CD4-positive, CD25-positive, alpha-beta regulatory T cell (primary cell): ENCODE measurements at regions not wholly inside any gene's neighbourhood (a gene's known extent, or its start where the extent isn't known, plus 50 kb on each side); places are given as distances from the start of the nearest gene placed in this dataset.
"Not testable (repeated sequence)": the region's sequence is repeated elsewhere in the genome, so short reads cannot be mapped to it uniquely, and the experiment has no call there.

ENCODE experiments used
- ATAC-seq, 2 donors: fragments of 150-1000 bp; cut with Tn5 transposase; one replicate each; pipeline ENCODE4 v1.10.0; 2021; ENCODE audit warnings: low read depth in 2 of 2, moderate number of reproducible peaks in 2 of 2, moderate library complexity in 1 of 2
- DNase-seq, 3 donors: peaks; one replicate each; pipeline versions ENCODE4 v3.0.0 to v3.0.0-alpha.2; 2012 to 2022; ENCODE audit warnings: mixed read lengths in 1 of 3
- H3K27ac ChIP-seq: one replicate; pipeline ENCODE4 v1.7.0; 2013; ENCODE audit warnings: mild to moderate bottlenecking, low read length; ENCODE audit not compliant: insufficient read depth, poor library complexity, severe bottlenecking
- H3K27me3 ChIP-seq: one replicate; pipeline ENCODE4 v1.7.0; 2013; ENCODE audit warnings: low read length; ENCODE audit not compliant: control insufficient read depth, insufficient read depth
- H3K36me3 ChIP-seq: one replicate; pipeline ENCODE4 v1.7.0; 2013; ENCODE audit warnings: mild to moderate bottlenecking, low read length, moderate library complexity; ENCODE audit not compliant: control insufficient read depth, insufficient read depth
- H3K4me1 ChIP-seq: 2 replicates; pipeline ENCODE4 v1.7.0; 2013; ENCODE audit warnings: mild to moderate bottlenecking, low read length; ENCODE audit not compliant: insufficient read depth, control insufficient read depth, poor library complexity, severe bottlenecking
- H3K4me3 ChIP-seq: one replicate; pipeline ENCODE4 v1.7.0; 2013; ENCODE audit warnings: low read depth, mild to moderate bottlenecking, low read length, moderate library complexity
- H3K9me3 ChIP-seq, 2 experiments: 1 replicate in 1 of 2; 2 replicates in 1 of 2; pipeline ENCODE4 v1.7.0; 2013; ENCODE audit warnings: low read length in 2 of 2, mild to moderate bottlenecking in 1 of 2, moderate library complexity in 1 of 2; ENCODE audit not compliant: control insufficient read depth in 2 of 2
- H3K27ac Mint-ChIP-seq, 3 donors: one replicate each; pipeline ENCODE4 v1.8.0; 2020 to 2022; ENCODE audit warnings: mild to moderate bottlenecking in 3 of 3, mixed read lengths in 3 of 3, moderate library complexity in 2 of 3
- H3K27me3 Mint-ChIP-seq: one replicate; pipeline ENCODE4 v1.8.0; 2022; ENCODE audit warnings: mild to moderate bottlenecking, mixed read lengths
- H3K36me3 Mint-ChIP-seq: one replicate; pipeline ENCODE4 v1.8.0; 2020; ENCODE audit warnings: mixed read lengths
- H3K4me1 Mint-ChIP-seq, 4 donors: one replicate each; pipeline ENCODE4 v1.8.0; 2020 to 2022; ENCODE audit warnings: mixed read lengths in 4 of 4, mild to moderate bottlenecking in 1 of 4
- H3K4me3 Mint-ChIP-seq, 4 donors: one replicate each; pipeline ENCODE4 v1.8.0; 2020 to 2022; ENCODE audit warnings: mild to moderate bottlenecking in 4 of 4, mixed read lengths in 4 of 4, moderate library complexity in 3 of 4
- H3K9me3 Mint-ChIP-seq, 7 donors: one replicate each; pipeline ENCODE4 v1.8.0; 2020 to 2022; ENCODE audit warnings: mixed read lengths in 7 of 7, mild to moderate bottlenecking in 3 of 7, moderate library complexity in 2 of 7

- Mint-ChIP-seq H3K4me1 (no peaks in the 10 kb centered on the region), H3K36me3 (no peaks in the 10 kb centered on the region), H3K4me3 (no peak overlapping the region), H3K9me3 (peaks cover 2 to 12% (median 4%) of the 10 kb centered on the region in 7 donors), H3K27ac (no peak overlapping the region), H3K27me3 (peaks cover 6% of the 10 kb centered on the region)
- H3K4me1 ChIP-seq: no peaks in the 10 kb centered on the region
- DNase-seq (no peak), ATAC-seq (no peak)
- no peaks in the 10 kb centered on the region for H3K36me3 ChIP-seq
- no peaks in the 10 kb centered on the region for H3K9me3 ChIP-seq
- H3K27me3 ChIP-seq: no peaks in the 10 kb centered on the region
- no peak overlapping the region for H3K27ac ChIP-seq
- no peak overlapping the region for H3K4me3 ChIP-seq
These were observed 181.3 kb upstream of the FOXK1 start for GRCh38 chr7:4500812-4501211.

- not testable (repeated sequence) for H3K36me3 Mint-ChIP-seq, H3K36me3 ChIP-seq, DNase-seq, ATAC-seq, H3K9me3 ChIP-seq, H3K27ac Mint-ChIP-seq, H3K27me3 ChIP-seq, H3K4me1 Mint-ChIP-seq, H3K27ac ChIP-seq, H3K4me3 Mint-ChIP-seq, H3K27me3 Mint-ChIP-seq, H3K4me1 ChIP-seq, H3K4me3 ChIP-seq
- peaks cover 0 to 11% (median 5%) of the 10 kb centered on the region in 7 donors for H3K9me3 Mint-ChIP-seq
These were observed 174.2 kb upstream of the FOXK1 start for GRCh38 chr7:4507886-4508285.

- Mint-ChIP-seq H3K4me1 (no peaks in the 10 kb centered on the region), H3K36me3 (no peaks in the 10 kb centered on the region), H3K4me3 (no peak overlapping the region), H3K27me3 (no peaks in the 10 kb centered on the region), H3K9me3 (peaks cover 0 to 14% (median 4%) of the 10 kb centered on the region in 7 donors), H3K27ac (no peak overlapping the region)
- Histone ChIP-seq H3K27me3 (no peaks in the 10 kb centered on the region), H3K4me1 (no peaks in the 10 kb centered on the region), H3K27ac (no peak overlapping the region), H3K4me3 (no peak overlapping the region), H3K36me3 (no peaks in the 10 kb centered on the region), H3K9me3 (peaks cover 0 to 6% of the 10 kb centered on the region in 2 experiments)
- DNase-seq (no peak), ATAC-seq (no peak)
These were observed 168.6 kb upstream of the FOXK1 start for GRCh38 chr7:4513450-4513849.

- H3K4me3 ChIP-seq: no peak overlapping the region
- no peaks in the 10 kb centered on the region for H3K4me1 Mint-ChIP-seq
- DNase-seq: no peak
- H3K27me3 ChIP-seq: no peaks in the 10 kb centered on the region
- H3K36me3 Mint-ChIP-seq: no peaks in the 10 kb centered on the region
- H3K27ac Mint-ChIP-seq: no peak overlapping the region
- H3K9me3 ChIP-seq: no peaks in the 10 kb centered on the region
- no peaks in the 10 kb centered on the region for H3K36me3 ChIP-seq
- peaks cover 15% of the 10 kb centered on the region for H3K27me3 Mint-ChIP-seq
- H3K9me3 Mint-ChIP-seq: peaks cover 0 to 2% (median 0%) of the 10 kb centered on the region in 7 donors
- ATAC-seq: no peak
- H3K4me3 Mint-ChIP-seq: no peak overlapping the region
- H3K27ac ChIP-seq: no peak overlapping the region
- no peaks in the 10 kb centered on the region for H3K4me1 ChIP-seq
These were observed 162.1 kb upstream of the FOXK1 start for GRCh38 chr7:4519819-4520520.

GRCh38 chr7:4523219-4523618 is 158.9 kb upstream of the FOXK1 start:
- DNase-seq (no peak), ATAC-seq (no peak)
- no peaks in the 10 kb centered on the region for H3K27me3 ChIP-seq
- Mint-ChIP-seq H3K4me3 (no peak overlapping the region), H3K27me3 (peaks cover 15% of the 10 kb centered on the region), H3K27ac (no peak overlapping the region), H3K4me1 (no peaks in the 10 kb centered on the region), H3K36me3 (no peaks in the 10 kb centered on the region), H3K9me3 (peaks cover 0 to 2% (median 0%) of the 10 kb centered on the region in 7 donors)
- no peaks in the 10 kb centered on the region for H3K4me1 ChIP-seq
- H3K27ac ChIP-seq: no peak overlapping the region
- no peaks in the 10 kb centered on the region for H3K36me3 ChIP-seq
- H3K9me3 ChIP-seq: no peaks in the 10 kb centered on the region
- no peak overlapping the region for H3K4me3 ChIP-seq

- Histone ChIP-seq H3K9me3 (no peaks in the 10 kb centered on the region), H3K4me1 (no peaks in the 10 kb centered on the region), H3K27ac (no peak overlapping the region), H3K4me3 (no peak overlapping the region), H3K27me3 (no peaks in the 10 kb centered on the region), H3K36me3 (no peaks in the 10 kb centered on the region)
- H3K27me3 Mint-ChIP-seq: peaks cover 20% of the 10 kb centered on the region
- no peaks in the 10 kb centered on the region for H3K36me3 Mint-ChIP-seq
- DNase-seq (no peak), ATAC-seq (no peak)
- peaks cover 0 to 2% (median 0%) of the 10 kb centered on the region in 7 donors for H3K9me3 Mint-ChIP-seq
- no peaks in the 10 kb centered on the region for H3K4me1 Mint-ChIP-seq
- no peak overlapping the region for H3K27ac Mint-ChIP-seq
- no peak overlapping the region for H3K4me3 Mint-ChIP-seq
These were observed 158.2 kb upstream of the FOXK1 start for GRCh38 chr7:4523873-4524272.

GRCh38 chr7:4525884-4526283 is 156.2 kb upstream of the FOXK1 start:
- H3K9me3 Mint-ChIP-seq: peaks cover 0 to 2% (median 0%) of the 10 kb centered on the region in 7 donors
- H3K36me3 ChIP-seq: no peaks in the 10 kb centered on the region
- no peak overlapping the region for H3K27ac ChIP-seq
- no peak overlapping the region for H3K4me3 Mint-ChIP-seq
- no peaks in the 10 kb centered on the region for H3K4me1 Mint-ChIP-seq
- no peak overlapping the region for H3K27ac Mint-ChIP-seq
- peaks cover 26% of the 10 kb centered on the region for H3K27me3 Mint-ChIP-seq
- H3K27me3 ChIP-seq: no peaks in the 10 kb centered on the region
- H3K4me1 ChIP-seq: no peaks in the 10 kb centered on the region
- ATAC-seq: no peak
- DNase-seq: no peak
- no peaks in the 10 kb centered on the region for H3K9me3 ChIP-seq
- H3K4me3 ChIP-seq: no peak overlapping the region
- H3K36me3 Mint-ChIP-seq: no peaks in the 10 kb centered on the region

GRCh38 chr7:4527988-4528636 is 154.0 kb upstream of the FOXK1 start:
- DNase-seq (no peak), ATAC-seq (no peak)
- no peak overlapping the region for H3K27ac Mint-ChIP-seq
- Histone ChIP-seq H3K36me3 (no peaks in the 10 kb centered on the region), H3K27ac (no peak overlapping the region), H3K27me3 (no peaks in the 10 kb centered on the region), H3K4me3 (no peak overlapping the region), H3K4me1 (no peaks in the 10 kb centered on the region), H3K9me3 (no peaks in the 10 kb centered on the region)
- H3K9me3 Mint-ChIP-seq: peaks cover 0 to 2% (median 0%) of the 10 kb centered on the region in 7 donors
- H3K4me1 Mint-ChIP-seq: no peaks in the 10 kb centered on the region
- H3K27me3 Mint-ChIP-seq: peaks cover 20% of the 10 kb centered on the region
- no peak overlapping the region for H3K4me3 Mint-ChIP-seq
- no peaks in the 10 kb centered on the region for H3K36me3 Mint-ChIP-seq
